Amniotic stem cell (primary cell): ENCODE measurements at regions not wholly inside any gene's neighbourhood (a gene's known extent, or its start where the extent isn't known, plus 50 kb on each side); places are given as distances from the start of the nearest gene placed in this dataset.

ENCODE experiments used
- DNase-seq: peaks from one replicate; lab custom pipeline; 2025; lab: John Stamatoyannopoulos, UW

- DNase-seq, result no peak
Measured at GRCh38 chr15:98476559-98476958, 171.8 kb upstream of the IGF1R start.

GRCh38 chr15:98480844-98481243 is 167.5 kb upstream of the IGF1R start:
- no peak for DNase-seq

GRCh38 chr15:98483575-98484130 is 164.7 kb upstream of the IGF1R start:
- DNase-seq, result no peak

GRCh38 chr15:98484914-98485313 is 163.4 kb upstream of the IGF1R start:
- DNase-seq, result no peak

GRCh38 chr15:98485451-98485850 is 162.9 kb upstream of the IGF1R start:
- DNase-seq, result no peak

- no peak for DNase-seq
Measured at GRCh38 chr15:98493966-98494511, 154.3 kb upstream of the IGF1R start.

GRCh38 chr15:98501192-98501591 is 147.1 kb upstream of the IGF1R start:
- no peak for DNase-seq

GRCh38 chr15:98501632-98502031 is 146.7 kb upstream of the IGF1R start:
- no peak for DNase-seq

- no peak for DNase-seq
Measured at GRCh38 chr15:98503970-98504369, 144.4 kb upstream of the IGF1R start.

- DNase-seq, result no peak
Measured at GRCh38 chr15:98504998-98505397, 143.3 kb upstream of the IGF1R start.

GRCh38 chr15:98505611-98506031 is 142.7 kb upstream of the IGF1R start:
- DNase-seq, result no peak

- no peak for DNase-seq
Measured at GRCh38 chr15:98506172-98506571, 142.2 kb upstream of the IGF1R start.

GRCh38 chr15:98506711-98507110 is 141.6 kb upstream of the IGF1R start:
- no peak for DNase-seq

GRCh38 chr15:98513428-98513986 is 134.8 kb upstream of the IGF1R start:
- no peak for DNase-seq

GRCh38 chr15:98514034-98514622 is 134.2 kb upstream of the IGF1R start:
- no peak for DNase-seq

GRCh38 chr15:98518823-98519561 is 129.3 kb upstream of the IGF1R start:
- DNase-seq, result peak; percentile 44

- DNase-seq, result no peak
Measured at GRCh38 chr15:98519767-98520550, 128.4 kb upstream of the IGF1R start.

GRCh38 chr15:98522127-98522526 is 126.2 kb upstream of the IGF1R start:
- DNase-seq, result no peak

GRCh38 chr15:98523912-98524662 is 124.3 kb upstream of the IGF1R start:
- DNase-seq, result no peak

- no peak for DNase-seq
Measured at GRCh38 chr15:98524838-98525660, 123.3 kb upstream of the IGF1R start.

GRCh38 chr15:98525661-98526001 is 122.7 kb upstream of the IGF1R start:
- DNase-seq, result no peak
